AG04450 (cell line): ENCODE measurements at regions not wholly inside any gene's neighbourhood (a gene's known extent, or its start where the extent isn't known, plus 50 kb on each side); places are given as distances from the start of the nearest gene placed in this dataset.

ENCODE experiments used
- CTCF ChIA-PET: fragments of 300-600, 350-600 bp; formaldehyde crosslinking; extraction: SDS; loops from one replicate; lab custom pipeline; 2022; ENCODE audit warnings: antibody characterized with exemption, inconsistent platforms; lab: Charles Lee
- POLR2A ChIA-PET: fragments of 350-600 bp; formaldehyde crosslinking; extraction: SDS; loops from one replicate; lab custom pipeline; 2021; ENCODE audit warnings: antibody characterized with exemption, inconsistent platforms; lab: Yijun Ruan, JAX
- DNase-seq: peaks from one replicate; pipeline ENCODE4 v3.0.0-alpha.2; 2011; ENCODE audit warnings: low read depth, low spot score
- H3K27ac ChIP-seq: one replicate; pipeline ENCODE4 v1.5.1; 2012; ENCODE audit warnings: low read depth, low read length, control low read depth
- H3K27me3 ChIP-seq: one replicate; pipeline ENCODE4 v1.6.0; 2012; ENCODE audit warnings: low read length; ENCODE audit not compliant: control insufficient read depth, insufficient read depth
- H3K4me3 ChIP-seq: 2 replicates; pipeline ENCODE4 v1.5.1; 2011; ENCODE audit warnings: mild to moderate bottlenecking, low read depth, low read length, control low read depth
- H3K9me3 ChIP-seq: 2 replicates; pipeline ENCODE4 v1.5.1; 2012; ENCODE audit warnings: low read length; ENCODE audit not compliant: control insufficient read depth, insufficient read depth
- TF ChIP-seq, protein P1 (sequence below): IDR thresholded peaks from 2 replicates; pipeline ENCODE4 v1.5.1; 2011; ENCODE audit warnings: low read depth, low read length, control low read depth, inconsistent platforms

DNA sequence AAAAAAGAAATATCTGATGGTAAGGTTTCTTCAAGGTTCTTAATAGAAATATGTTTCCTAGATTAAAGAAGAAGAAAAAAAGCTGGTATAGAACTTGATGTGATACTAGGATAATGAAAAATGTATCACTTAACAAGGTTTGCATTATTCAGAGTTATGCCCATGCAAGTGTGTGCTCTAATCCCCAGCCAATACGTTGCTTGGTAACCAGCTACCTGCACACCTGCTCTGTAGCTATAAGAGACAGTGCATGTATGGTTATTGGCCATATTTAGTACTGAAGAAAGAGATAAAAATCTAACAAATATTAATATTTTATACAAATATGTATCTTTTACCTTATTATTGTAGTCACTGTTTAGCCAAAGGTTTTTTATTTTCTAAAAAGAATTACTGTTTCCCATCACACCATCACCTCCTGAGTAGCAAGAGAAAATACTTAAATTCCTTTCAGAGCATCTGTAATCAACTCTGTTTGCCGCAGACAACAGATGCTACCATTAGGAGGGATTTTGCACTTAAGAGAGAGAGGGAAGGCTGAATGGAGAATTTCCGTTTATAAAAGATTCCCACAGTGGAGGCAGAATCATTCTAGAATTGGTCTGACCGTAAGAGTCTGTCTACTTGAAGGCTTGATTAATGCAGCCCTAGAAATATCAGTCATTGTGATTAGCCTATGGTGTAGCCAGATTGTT is 115.6 kb downstream of the NEDD1 start:
- POLR2A ChIA-PET = no interaction called here
- Histone ChIP-seq H3K4me3 (no peak overlapping the region), H3K27ac (no peak overlapping the region), H3K27me3 (no peaks in the 10 kb centered on the region), H3K9me3 (no peaks in the 10 kb centered on the region)
- DNase-seq = no peak
- TF ChIP-seq, protein P1, sequence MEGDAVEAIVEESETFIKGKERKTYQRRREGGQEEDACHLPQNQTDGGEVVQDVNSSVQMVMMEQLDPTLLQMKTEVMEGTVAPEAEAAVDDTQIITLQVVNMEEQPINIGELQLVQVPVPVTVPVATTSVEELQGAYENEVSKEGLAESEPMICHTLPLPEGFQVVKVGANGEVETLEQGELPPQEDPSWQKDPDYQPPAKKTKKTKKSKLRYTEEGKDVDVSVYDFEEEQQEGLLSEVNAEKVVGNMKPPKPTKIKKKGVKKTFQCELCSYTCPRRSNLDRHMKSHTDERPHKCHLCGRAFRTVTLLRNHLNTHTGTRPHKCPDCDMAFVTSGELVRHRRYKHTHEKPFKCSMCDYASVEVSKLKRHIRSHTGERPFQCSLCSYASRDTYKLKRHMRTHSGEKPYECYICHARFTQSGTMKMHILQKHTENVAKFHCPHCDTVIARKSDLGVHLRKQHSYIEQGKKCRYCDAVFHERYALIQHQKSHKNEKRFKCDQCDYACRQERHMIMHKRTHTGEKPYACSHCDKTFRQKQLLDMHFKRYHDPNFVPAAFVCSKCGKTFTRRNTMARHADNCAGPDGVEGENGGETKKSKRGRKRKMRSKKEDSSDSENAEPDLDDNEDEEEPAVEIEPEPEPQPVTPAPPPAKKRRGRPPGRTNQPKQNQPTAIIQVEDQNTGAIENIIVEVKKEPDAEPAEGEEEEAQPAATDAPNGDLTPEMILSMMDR = no peak
- CTCF ChIA-PET = no interaction called here

DNA sequence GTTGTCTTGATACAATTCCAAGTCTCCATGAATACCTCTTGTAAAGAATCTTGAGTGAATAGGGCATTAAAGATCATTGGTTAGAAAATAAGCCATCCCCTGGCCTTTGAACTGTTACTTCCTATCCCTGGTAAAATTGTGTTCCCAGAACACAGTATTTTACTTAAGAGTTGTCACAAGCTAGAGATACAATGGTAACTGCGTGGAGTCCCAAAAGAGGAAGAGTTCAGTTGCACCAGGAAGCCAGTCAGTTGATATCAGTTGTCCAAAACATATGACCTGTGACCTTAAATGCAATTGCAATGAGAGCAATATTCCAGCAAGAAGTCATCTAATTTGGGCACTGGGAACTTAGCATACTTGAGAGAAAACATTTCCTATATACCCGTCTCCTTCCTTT is 117.3 kb downstream of the NEDD1 start:
- Histone ChIP-seq H3K27ac (no peak overlapping the region), H3K4me3 (no peak overlapping the region), H3K9me3 (no peaks in the 10 kb centered on the region), H3K27me3 (no peaks in the 10 kb centered on the region)
- CTCF ChIA-PET = no interaction called here
- POLR2A ChIA-PET = no interaction called here
- TF ChIP-seq, protein P1 = no peak
- DNase-seq = no peak

DNA sequence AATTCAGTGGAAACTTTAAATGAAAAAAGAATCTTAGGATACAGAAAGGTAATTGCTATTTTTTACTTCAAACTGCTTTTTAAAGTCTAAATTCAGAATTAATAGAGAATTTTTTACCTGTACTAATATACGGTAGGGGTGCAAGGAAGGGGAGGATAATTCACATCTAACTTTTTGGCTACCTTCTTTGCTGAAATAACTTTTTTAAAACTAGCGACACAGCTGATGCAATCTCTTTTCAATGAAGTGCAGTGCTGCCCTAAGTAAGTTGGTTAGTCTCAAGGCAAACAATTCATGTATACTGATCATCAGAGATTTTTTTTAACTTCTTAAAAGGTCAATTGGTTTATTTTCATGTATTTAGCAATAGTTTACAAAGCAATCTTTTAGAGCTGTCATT is 119.8 kb downstream of the NEDD1 start:
- no peak for DNase-seq
- H3K27me3 ChIP-seq = no peaks in the 10 kb centered on the region
- ChIA-PET CTCF (no interaction called here), POLR2A (no interaction called here)
- no peak overlapping the region for H3K27ac ChIP-seq
- no peak overlapping the region for H3K4me3 ChIP-seq
- TF ChIP-seq, protein P1 = no peak
- no peaks in the 10 kb centered on the region for H3K9me3 ChIP-seq

DNA sequence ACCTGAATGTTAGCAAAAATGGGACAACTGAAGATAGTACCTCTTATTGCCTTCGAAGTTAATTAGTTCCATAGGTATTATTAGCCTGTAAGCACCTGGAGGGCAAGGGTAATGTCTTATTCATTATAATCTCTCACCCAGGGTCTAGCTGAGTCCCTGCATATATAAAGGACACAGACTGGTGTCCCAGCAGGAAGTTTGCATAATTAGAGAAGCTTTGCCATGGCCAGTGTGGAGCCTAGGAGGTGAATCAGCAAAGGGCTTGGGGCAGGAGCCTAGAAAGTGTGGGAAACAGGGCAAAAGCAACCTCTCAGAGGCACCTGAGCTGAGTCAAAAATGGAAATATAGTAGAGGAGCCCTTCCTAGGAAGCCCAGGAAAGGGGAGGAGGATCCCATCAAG is 120.4 kb downstream of the NEDD1 start:
- H3K9me3 ChIP-seq = no peaks in the 10 kb centered on the region
- POLR2A ChIA-PET = no interaction called here

DNA sequence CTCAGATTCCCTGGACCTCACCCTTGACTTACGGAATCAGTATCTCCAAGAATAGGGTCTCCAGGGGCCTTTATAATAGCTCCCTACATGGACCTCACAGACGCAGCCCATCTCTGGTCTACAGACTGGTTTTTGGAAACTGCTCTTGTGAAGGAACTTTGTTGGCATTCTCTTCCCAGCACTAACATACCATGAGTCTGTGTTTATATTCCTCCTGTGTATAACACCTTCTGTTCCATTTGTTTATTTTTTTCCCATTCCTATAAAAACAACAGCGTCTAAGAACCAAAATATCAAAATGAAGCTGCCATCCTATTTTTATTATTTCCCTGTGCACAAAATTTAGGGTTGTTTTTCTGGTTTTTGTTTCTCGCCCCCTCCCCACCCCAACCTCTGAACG is 131.1 kb downstream of the NEDD1 start:
- ChIA-PET POLR2A (no interaction called here), CTCF (no interaction called here)
- DNase-seq = no peak
- H3K9me3 ChIP-seq = no peaks in the 10 kb centered on the region
- H3K4me3 ChIP-seq = no peak overlapping the region
- H3K27ac ChIP-seq = no peak overlapping the region
- TF ChIP-seq, protein P1 = no peak
- no peaks in the 10 kb centered on the region for H3K27me3 ChIP-seq

More for the DNA sequence above, 120.4 kb downstream of the NEDD1 start:
- CTCF ChIA-PET = no interaction called here
- Histone ChIP-seq H3K27me3 (no peaks in the 10 kb centered on the region), H3K27ac (no peak overlapping the region), H3K4me3 (no peak overlapping the region)
- TF ChIP-seq, protein P1 = no peak
- no peak for DNase-seq
